Effector CD8-positive, alpha-beta T cell (primary cell): ENCODE measurements at regions not wholly inside any gene's neighbourhood (a gene's known extent, or its start where the extent isn't known, plus 50 kb on each side); places are given as distances from the start of the nearest gene placed in this dataset.

Experiments
- DNase-seq: peaks from one replicate; lab custom pipeline; 2025; lab: John Stamatoyannopoulos, UW

DNA sequence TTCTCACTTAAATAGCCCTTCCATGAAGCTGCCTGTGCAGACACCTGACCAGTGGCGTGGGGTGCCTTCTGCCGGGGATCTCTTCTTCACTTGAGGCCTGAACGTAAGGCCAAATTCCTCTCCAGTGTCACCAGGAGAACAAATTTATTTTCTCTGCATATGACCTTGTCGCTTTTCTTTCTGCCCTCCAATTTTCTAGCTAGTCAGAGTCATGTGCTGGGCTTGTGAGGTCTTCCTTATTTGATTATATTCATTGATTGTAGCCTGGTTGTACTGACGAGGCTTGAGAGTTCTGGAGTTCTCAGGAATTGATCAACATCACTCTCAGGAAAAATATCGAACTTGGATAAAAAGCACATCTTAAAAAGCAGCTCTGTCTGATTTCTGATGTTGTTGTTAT is 255.7 kb downstream of the BUB3 start:
- no peak for DNase-seq

DNA sequence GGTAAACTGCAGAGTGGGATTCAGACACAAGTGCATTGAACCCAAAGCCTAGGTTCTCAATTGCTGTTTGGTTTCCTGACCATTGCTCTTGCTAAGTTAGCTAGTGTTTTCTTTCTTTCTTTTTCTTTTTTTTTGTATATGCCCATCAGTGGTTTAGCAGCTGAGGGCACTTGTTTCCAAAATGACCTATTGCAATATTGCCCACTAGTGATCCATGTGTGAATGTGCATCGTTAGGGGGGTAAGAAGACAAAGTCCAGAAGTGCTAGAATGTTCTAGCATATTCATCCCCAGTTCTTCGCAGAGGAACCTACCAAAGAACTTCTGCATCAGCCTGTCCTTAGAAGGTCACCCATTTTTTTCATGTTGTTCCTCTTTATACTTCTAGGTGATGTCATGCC is 252.8 kb upstream of the GPR26 start:
- DNase-seq: no peak

GRCh38 chr10:123415523-123415922 is 250.6 kb upstream of the GPR26 start:
- DNase-seq: no peak

DNA sequence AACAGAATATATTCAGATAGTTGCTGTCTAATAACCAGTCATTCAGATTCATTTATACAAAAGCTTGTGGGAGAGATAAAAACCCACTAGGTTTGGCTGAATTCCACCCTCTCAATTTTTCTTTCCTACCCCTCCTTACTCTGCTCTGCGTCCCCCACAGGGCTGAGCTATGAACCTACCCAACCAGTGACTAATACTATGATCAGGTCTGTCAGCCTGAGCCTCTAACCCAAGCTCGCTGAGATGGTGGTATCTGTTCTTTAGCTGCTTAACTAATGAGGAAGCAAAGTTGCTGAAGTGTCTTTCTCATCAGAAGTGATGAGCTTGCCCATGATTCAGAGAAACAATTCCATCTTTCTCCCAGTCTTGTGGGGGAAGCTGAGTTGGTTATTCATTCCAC is 248.7 kb upstream of the GPR26 start:
- DNase-seq: no peak

GRCh38 chr10:123421461-123421860 is 244.7 kb upstream of the GPR26 start:
- DNase-seq: no peak

DNA sequence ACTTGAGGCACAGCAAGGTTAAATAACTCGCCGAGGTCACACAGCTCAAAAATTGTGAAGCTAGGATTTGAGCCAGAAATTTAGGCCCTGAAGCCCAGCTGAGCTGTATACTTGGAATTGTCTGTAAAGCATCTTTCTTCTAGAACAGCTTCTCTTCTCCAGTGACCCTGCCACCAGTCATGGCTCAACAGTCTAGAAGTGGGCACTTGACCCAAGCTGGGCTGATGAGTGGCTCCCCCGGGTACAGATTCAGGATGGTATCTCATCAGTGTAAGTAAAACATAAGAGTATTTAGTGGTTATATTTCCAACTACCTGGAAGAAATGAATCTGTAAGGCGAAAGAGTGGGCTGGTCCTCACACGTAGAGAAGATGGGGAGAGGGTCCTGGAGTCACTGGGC is 243.9 kb upstream of the GPR26 start:
- DNase-seq: no peak

GRCh38 chr10:123424537-123424936 is 241.6 kb upstream of the GPR26 start:
- DNase-seq: no peak

GRCh38 chr10:123425680-123426079 is 240.5 kb upstream of the GPR26 start:
- no peak for DNase-seq

DNA sequence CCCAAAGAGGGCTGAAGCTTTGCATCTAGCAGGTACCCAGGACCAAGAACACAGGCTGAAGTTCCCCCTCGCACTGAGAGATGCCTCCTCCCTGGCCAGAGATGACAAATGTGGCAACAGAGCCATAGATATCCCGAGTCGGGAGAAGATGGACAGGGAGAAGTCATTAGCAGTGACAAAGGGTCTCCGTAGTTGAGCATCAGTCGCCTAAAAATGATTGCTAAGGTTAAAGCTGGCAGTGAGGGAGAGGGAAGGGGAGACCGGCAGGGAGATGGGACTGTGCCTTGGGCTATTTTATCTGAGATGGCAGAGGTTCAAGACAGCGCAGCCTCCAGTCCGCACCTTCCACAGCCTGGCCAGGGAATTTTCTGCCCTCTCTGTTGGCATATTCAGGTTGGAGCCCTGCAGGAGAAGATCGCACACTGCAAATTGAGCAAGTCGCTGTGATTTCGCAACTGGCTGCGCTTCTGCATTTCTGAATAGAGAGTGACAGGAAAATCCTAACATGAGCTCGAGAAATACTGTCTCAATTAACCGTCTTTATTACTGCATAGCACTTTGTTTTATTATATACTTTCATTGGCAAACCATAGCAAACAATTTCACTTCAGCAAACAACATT is 238.9 kb upstream of the GPR26 start:
- DNase-seq: no peak

GRCh38 chr10:123428391-123428790 is 237.8 kb upstream of the GPR26 start:
- no peak for DNase-seq

DNA sequence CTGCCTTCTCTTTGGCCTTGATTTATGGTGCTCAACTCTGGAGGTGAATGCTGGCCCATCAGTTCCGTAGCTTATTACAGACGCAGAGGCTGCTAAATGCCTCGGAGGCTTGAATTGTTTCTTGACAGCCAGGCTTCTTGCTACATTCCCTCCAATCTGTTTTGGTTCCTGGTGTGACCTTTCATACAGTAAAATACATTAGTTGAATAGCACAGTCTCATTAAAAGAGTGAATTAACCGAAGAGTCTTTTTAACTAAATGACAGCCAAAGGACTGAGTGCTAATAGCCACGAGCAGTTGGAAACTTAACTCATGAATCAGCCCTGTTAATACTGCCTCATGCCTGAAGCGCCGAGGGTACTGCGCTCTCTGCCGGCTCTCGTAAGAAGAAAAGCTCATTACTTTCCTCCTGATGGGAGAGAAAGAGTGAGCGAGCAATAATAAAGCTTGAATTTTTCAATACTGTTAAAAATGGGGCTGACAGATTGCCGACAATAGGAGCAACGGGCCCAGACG is 236.4 kb upstream of the GPR26 start:
- no peak for DNase-seq

DNA sequence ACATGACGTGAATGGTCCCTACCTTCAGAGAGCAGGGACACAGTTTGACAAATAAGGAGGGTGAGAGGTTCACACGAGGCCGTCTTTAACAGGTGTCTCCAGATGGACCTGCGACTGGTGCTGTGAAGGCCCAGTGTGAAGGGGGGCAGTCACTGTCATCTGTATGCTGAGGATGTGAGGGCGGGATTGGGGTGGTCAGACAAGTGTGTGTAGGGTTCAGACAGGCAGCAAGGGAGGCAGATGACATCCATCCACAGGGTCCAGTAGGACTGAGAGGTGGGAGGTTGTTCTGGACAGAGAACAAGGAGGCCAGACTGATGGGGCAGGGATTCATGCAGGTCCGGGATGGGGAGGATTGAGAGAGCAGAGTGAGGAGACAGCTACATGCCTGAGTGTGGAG is 232.6 kb upstream of the GPR26 start:
- DNase-seq: no peak

- no peak for DNase-seq
These were observed 231.6 kb upstream of the GPR26 start for GRCh38 chr10:123434435-123435039.

GRCh38 chr10:123442901-123443300 is 223.3 kb upstream of the GPR26 start:
- DNase-seq: no peak

- DNase-seq: no peak
These were observed 222.2 kb upstream of the GPR26 start for GRCh38 chr10:123443924-123444323.

DNA sequence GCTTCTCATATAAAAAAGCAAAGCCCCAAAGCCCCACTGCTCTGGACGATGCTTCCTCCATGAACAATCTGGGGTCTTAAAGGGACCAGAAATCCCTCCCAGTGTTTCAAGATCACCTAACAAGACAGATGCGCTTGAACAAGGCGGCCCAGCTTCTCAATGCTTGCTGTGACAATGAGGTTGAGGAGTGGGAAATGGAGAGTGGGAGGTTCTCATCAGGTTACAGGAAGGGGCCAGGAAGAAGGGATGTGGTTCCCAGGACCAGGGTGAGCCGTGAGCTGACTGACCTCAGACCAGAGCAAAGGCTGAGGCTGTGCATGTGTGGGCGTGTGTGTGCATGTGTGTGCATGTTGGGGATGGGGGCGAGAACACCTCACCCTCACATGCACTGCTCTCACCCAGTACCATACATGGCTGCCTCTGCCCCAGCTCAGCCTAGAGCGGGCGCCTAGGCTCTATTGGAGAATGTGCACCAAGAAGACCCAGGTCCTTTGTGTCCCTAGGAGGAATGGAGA is 220.8 kb upstream of the GPR26 start:
- no peak for DNase-seq

- DNase-seq: no peak
These were observed 219.6 kb upstream of the GPR26 start for GRCh38 chr10:123446449-123447156.

DNA sequence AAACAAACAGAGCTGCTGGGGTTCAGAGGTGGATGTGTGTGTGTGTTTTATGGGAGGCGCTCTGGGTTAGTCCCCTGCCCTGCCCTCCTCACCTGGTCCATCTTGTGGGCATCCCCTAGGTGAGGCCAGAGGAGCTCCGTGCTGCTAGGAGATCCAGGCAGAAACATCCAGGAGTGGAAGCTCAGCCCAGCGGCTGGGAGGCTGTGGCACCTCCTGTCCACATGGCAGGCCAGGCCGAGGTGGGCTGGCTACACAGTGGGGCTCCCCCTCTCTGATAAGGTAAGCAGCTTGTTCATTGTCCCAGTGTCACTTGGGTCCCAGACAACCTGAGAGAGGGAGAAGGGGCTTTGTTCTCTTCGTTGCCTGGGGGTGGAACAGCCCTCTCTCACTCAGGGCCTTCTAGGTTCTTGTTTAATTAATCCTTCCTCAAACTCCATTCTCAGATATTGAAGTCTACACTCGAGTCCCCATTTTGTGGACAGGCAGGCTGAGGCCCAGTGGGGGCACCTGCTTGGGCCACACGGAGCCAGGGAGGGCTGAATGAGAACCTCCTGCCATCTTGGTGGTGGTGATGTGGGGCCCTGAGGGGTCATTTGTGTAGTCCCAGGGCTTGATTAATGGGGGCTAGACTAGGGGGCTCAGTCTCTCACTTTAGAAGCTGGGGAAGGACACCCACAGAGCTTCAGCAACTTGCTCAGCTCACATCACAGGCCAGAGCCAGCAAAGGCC is 216.8 kb upstream of the GPR26 start:
- no peak for DNase-seq

- no peak for DNase-seq
These were observed 215.1 kb upstream of the GPR26 start for GRCh38 chr10:123450956-123451605.

- DNase-seq: no peak
These were observed 214.4 kb upstream of the GPR26 start for GRCh38 chr10:123451618-123452245.

DNA sequence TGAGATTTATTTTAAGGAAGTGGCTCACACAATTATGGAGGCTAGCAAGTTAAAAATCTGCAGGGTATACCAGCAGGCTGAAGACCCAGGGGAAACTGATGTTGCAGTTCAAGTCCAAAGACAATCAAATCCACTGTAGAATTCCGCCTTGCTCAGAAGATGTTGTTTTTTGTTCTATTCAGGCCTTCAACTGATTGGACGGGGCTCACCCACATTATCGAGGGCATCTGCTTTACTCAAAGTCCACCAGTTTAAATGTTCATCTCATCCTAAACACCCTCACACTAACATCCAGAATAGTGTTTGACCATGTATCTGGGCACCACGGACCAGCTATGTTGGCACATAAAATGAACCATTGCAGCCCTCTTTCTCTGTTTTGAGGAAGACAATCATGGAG is 211.2 kb upstream of the GPR26 start:
- no peak for DNase-seq
